HepG2 (cell line): ENCODE measurements at regions not wholly inside any gene's neighbourhood (a gene's known extent, or its start where the extent isn't known, plus 50 kb on each side); places are given as distances from the start of the nearest gene placed in this dataset.

ENCODE experiments used
- ATAC-seq: fragments of 200-7000 bp; cut with Tn5 transposase; 3 replicates; pipeline ENCODE4 v1.9.1; 2020; ENCODE audit warnings: mild to moderate bottlenecking, moderate library complexity
- BruUV-seq: library from RNA; stranded (reverse); fragments of 400-500 nt; replicated peaks from 2 replicates; lab custom pipeline; 2021; lab: Mats Ljungman, UMichigan
- CTCF ChIA-PET: fragments of 300-600 bp; formaldehyde crosslinking; extraction: SDS; loops from one replicate; lab custom pipeline; 2021; ENCODE audit warnings: low total read pairs, inconsistent platforms, low intra/inter-chr PET ratio; lab: Yijun Ruan, JAX
- POLR2A ChIA-PET: fragments of 350-600 bp; sonication (Branson Sonifier 250); formaldehyde crosslinking; loops from one replicate; lab custom pipeline; 2020; ENCODE audit warnings: antibody characterized with exemption, inconsistent platforms; lab: Yijun Ruan, JAX
- DNase-seq: peaks from one replicate; pipeline ENCODE4 v3.0.0-alpha.2; 2015; ENCODE audit warnings: low spot score
- FAIRE-seq: peaks from 3 replicates; lab custom pipeline; 2011; peaks lifted over from hg19 to GRCh38; lab: Jason Lieb, UNC
- H2AFZ ChIP-seq: one replicate; pipeline ENCODE4 v1.6.1; 2011; ENCODE audit warnings: low read length, inconsistent platforms
- H3K27ac ChIP-seq: fragments of 300-600 bp; 3 replicates; pipeline ENCODE4 v1.8.0; 2011; ENCODE audit warnings: mixed run types, mild to moderate bottlenecking, mixed read lengths, low read length, inconsistent platforms; ENCODE audit not compliant: insufficient read depth; ENCODE audit errors: extremely low read length
- H3K27me3 ChIP-seq, 2 experiments: fragments of 200-600 bp in 1 of 2; 2 replicates in 1 of 2; 3 replicates in 1 of 2; pipeline versions ENCODE4 v1.6.0 to v1.8.0; 2011; ENCODE audit warnings: low read length in 2 of 2, mild to moderate bottlenecking in 2 of 2, moderate library complexity in 2 of 2, inconsistent platforms in 1 of 2; ENCODE audit not compliant: insufficient read depth in 2 of 2, control insufficient read depth in 1 of 2
- H3K36me3 ChIP-seq, 2 experiments: fragments of 200-600 bp in 1 of 2; replicated peaks in 1 of 2; 2 replicates in 1 of 2; 3 replicates in 1 of 2; pipeline versions ENCODE4 v1.5.1 to v1.8.0; 2011; ENCODE audit warnings: low read length in 2 of 2, inconsistent platforms in 1 of 2; ENCODE audit not compliant: insufficient read depth in 2 of 2, control insufficient read depth in 1 of 2
- H3K4me1 ChIP-seq: 2 replicates; pipeline ENCODE4 v1.5.1; 2012; ENCODE audit warnings: low read length, inconsistent platforms; ENCODE audit not compliant: insufficient read depth
- H3K4me2 ChIP-seq: 2 replicates; pipeline ENCODE4 v1.6.0; 2011; ENCODE audit warnings: low read depth, low read length, inconsistent platforms
- H3K4me3 ChIP-seq, 3 experiments: fragments of 200-600 bp in 1 of 3; sonication (generic), shearing (Covaris generic) in 1 of 3; replicated peaks in 1 of 3; 2 replicates each; pipeline ENCODE4 v1.5.1; 2011 to 2016; ENCODE audit warnings: low read length in 3 of 3, inconsistent platforms in 2 of 3, low read depth in 2 of 3, mild to moderate bottlenecking in 2 of 3, control low read depth in 1 of 3, mixed read lengths in 1 of 3; ENCODE audit not compliant: insufficient read depth in 1 of 3
- H3K79me2 ChIP-seq: one replicate; pipeline ENCODE4 v1.6.1; 2011; ENCODE audit warnings: low read length, inconsistent platforms; ENCODE audit not compliant: insufficient read depth
- H3K9ac ChIP-seq: 2 replicates; pipeline ENCODE4 v1.6.0; 2011; ENCODE audit warnings: mild to moderate bottlenecking, low read depth, low read length, inconsistent platforms; ENCODE audit not compliant: insufficient read depth
- H3K9me3 ChIP-seq: 2 replicates; pipeline ENCODE4 v1.5.1; 2012; ENCODE audit warnings: mild to moderate bottlenecking, low read length
- H4K20me1 ChIP-seq: 2 replicates; pipeline ENCODE4 v1.6.0; 2011; ENCODE audit warnings: inconsistent platforms, mild to moderate bottlenecking, low read length, moderate library complexity; ENCODE audit not compliant: insufficient read depth
- ATF2 ChIP-seq: sonication (generic); formaldehyde crosslinking; IDR thresholded peaks from 2 replicates; pipeline ENCODE4 v1.4.0; 2020; ENCODE audit warnings: missing genetic modification reagents
- DZIP1 ChIP-seq: sonication (generic); formaldehyde crosslinking; IDR thresholded peaks from 2 replicates; pipeline ENCODE4 v1.5.0; 2020; ENCODE audit warnings: mild to moderate bottlenecking, missing genetic modification reagents
- KLF9 ChIP-seq: IDR thresholded peaks from 2 replicates; pipeline ENCODE4 v1.6.1; 2016; ENCODE audit warnings: low read depth
- MNT ChIP-seq: fragments of 450-650 bp; IDR thresholded peaks from 2 replicates; pipeline ENCODE4 v1.6.1; 2016
- PAF1 ChIP-seq: IDR thresholded peaks from 2 replicates; pipeline ENCODE4 v1.6.1; 2016; ENCODE audit warnings: missing genetic modification reagents, missing compliant biosample characterization
- ZNF563 ChIP-seq: sonication (generic); formaldehyde crosslinking; IDR thresholded peaks from 2 replicates; pipeline ENCODE4 v1.8.0; 2022; ENCODE audit warnings: mild to moderate bottlenecking, moderate library complexity, missing genetic modification reagents
- ZSCAN21 ChIP-seq: sonication (generic); formaldehyde crosslinking; IDR thresholded peaks from 2 replicates; pipeline ENCODE4 v1.8.0; 2022; ENCODE audit warnings: mild to moderate bottlenecking, missing genetic modification reagents, moderate library complexity, borderline replicate concordance
- WGBS: methylation state at CpG from one replicate; pipeline ENCODE4 v1.1.6; 2017; ENCODE audit warnings: low lambda C conversion rate; 5-methylcytosine and 5-hydroxymethylcytosine counted together
- in situ Hi-C: cut with HindIII; loops from 2 replicates; pipeline ENCODE4 v1.10.0; 2017; ENCODE audit warnings: low pct_unique_long_range_greater_than_20kb; ENCODE audit not compliant: extremely low pct_ligation_motif_present
- intact Hi-C: fragments of 100-400 bp; cut with micrococcal nuclease; formaldehyde crosslinking; loops from one replicate; pipeline ENCODE4 v1.10.0; 2022; ENCODE audit not compliant: unreplicated experiment

GRCh38 chr12:132391326-132392041, 62.1 kb upstream of the GALNT9 start:
- DNase-seq (no peak), FAIRE-seq (no peak), ATAC-seq (no peak)
- CTCF ChIA-PET, result no interaction called here
- in situ Hi-C loops, result no loop called here
- WGBS, result 50% methylated on average over 35 of the region's 43 CpGs
- BruUV-seq, result no TSS peak
- H3K27ac ChIP-seq, result no peak overlapping the region
- H4K20me1 ChIP-seq, result peaks cover 5% of the 10 kb centered on the region; the same call in 1 of the 2 replicates
- H3K4me2 ChIP-seq, result no peak overlapping the region
- H3K79me2 ChIP-seq, result no peaks in the 10 kb centered on the region
- no peaks in the 10 kb centered on the region for H3K4me1 ChIP-seq
- TF ChIP-seq KLF9, result no peak
- TF ChIP-seq DZIP1 (CRISPR knock-in tag), result no peak
- peak; percentile 97 for TF ChIP-seq MNT
- no peak for TF ChIP-seq PAF1 (CRISPR knock-in tag)
- TF ChIP-seq ZSCAN21, result no peak
- no peak for TF ChIP-seq ZNF563
- TF ChIP-seq ATF2, result no peak
- no peak overlapping the region for H3K9ac ChIP-seq
- no peak overlapping the region for H3K4me3 ChIP-seq
- no peaks in the 10 kb centered on the region for H3K9me3 ChIP-seq
- intact Hi-C loops, result no loop called here
- POLR2A ChIA-PET, result no interaction called here
- H3K36me3 ChIP-seq, result no peaks in the 10 kb centered on the region
- peaks cover 24 to 82% of the 10 kb centered on the region in 2 experiments for H3K27me3 ChIP-seq
- no peak overlapping the region for H2AFZ ChIP-seq
